HG03175 (cell line): ENCODE measurements at regions not wholly inside any gene's neighbourhood (a gene's known extent, or its start where the extent isn't known, plus 50 kb on each side); places are given as distances from the start of the nearest gene placed in this dataset.

Experiments used
- ATAC-seq: cut with Tn5 transposase; IDR thresholded peaks from one replicate; pipeline ENCODE4 v1.9.1; 2021; ENCODE audit warnings: mild to moderate bottlenecking, moderate library complexity; ENCODE audit not compliant: unreplicated experiment

- no peak for ATAC-seq
Observed at GRCh38 chr2:207473049-207473930, 56.5 kb upstream of the CREB1 start.

GRCh38 chr2:207473931-207474235 lies 55.9 kb upstream of the CREB1 start:
- ATAC-seq, result no peak

GRCh38 chr2:207474863-207475485 lies 54.8 kb upstream of the CREB1 start:
- no peak for ATAC-seq

GRCh38 chr2:207475546-207475945 lies 54.2 kb upstream of the CREB1 start:
- no peak for ATAC-seq

GRCh38 chr2:207477896-207478295 lies 51.9 kb upstream of the CREB1 start:
- no peak for ATAC-seq

- ATAC-seq, result no peak
Observed at GRCh38 chr2:207478572-207478971, 51.2 kb upstream of the CREB1 start.

GRCh38 chr2:207479198-207479785 lies 50.5 kb upstream of the CREB1 start:
- ATAC-seq, result no peak
